Body of pancreas (tissue), 4 donors: ENCODE measurements at regions not wholly inside any gene's neighbourhood (a gene's known extent, or its start where the extent isn't known, plus 50 kb on each side); places are given as distances from the start of the nearest gene placed in this dataset.

Source experiments
- POLR2A ChIP-seq, 3 donors: fragments of 450-650 bp; IDR thresholded peaks; one replicate each; pipeline ENCODE4 v1.6.1; 2016; ENCODE audit warnings: antibody characterized with exemption in 3 of 3, mild to moderate bottlenecking in 2 of 3
- TF ChIP-seq, protein P1 (sequence below), 7 experiments: fragments of 450-650 bp in 4 of 7; fragments of 200-600 bp in 3 of 7; sonication (generic) in 3 of 7; IDR thresholded peaks; one replicate each; pipeline ENCODE4 v1.5.1; 2016 to 2019; ENCODE audit warnings: antibody characterized with exemption in 7 of 7

- TF ChIP-seq, protein P1, sequence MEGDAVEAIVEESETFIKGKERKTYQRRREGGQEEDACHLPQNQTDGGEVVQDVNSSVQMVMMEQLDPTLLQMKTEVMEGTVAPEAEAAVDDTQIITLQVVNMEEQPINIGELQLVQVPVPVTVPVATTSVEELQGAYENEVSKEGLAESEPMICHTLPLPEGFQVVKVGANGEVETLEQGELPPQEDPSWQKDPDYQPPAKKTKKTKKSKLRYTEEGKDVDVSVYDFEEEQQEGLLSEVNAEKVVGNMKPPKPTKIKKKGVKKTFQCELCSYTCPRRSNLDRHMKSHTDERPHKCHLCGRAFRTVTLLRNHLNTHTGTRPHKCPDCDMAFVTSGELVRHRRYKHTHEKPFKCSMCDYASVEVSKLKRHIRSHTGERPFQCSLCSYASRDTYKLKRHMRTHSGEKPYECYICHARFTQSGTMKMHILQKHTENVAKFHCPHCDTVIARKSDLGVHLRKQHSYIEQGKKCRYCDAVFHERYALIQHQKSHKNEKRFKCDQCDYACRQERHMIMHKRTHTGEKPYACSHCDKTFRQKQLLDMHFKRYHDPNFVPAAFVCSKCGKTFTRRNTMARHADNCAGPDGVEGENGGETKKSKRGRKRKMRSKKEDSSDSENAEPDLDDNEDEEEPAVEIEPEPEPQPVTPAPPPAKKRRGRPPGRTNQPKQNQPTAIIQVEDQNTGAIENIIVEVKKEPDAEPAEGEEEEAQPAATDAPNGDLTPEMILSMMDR (IDR thresholded peaks at IDR 0.05) = no peak
- TF ChIP-seq POLR2A (IDR thresholded peaks at IDR 0.05) = no peak
Measured at GRCh38 chr10:8404721-8405120, 350.2 kb downstream of the GATA3 start.
